A549 (cell line): ENCODE measurements at regions not wholly inside any gene's neighbourhood (a gene's known extent, or its start where the extent isn't known, plus 50 kb on each side); places are given as distances from the start of the nearest gene placed in this dataset.

Experiments
- CTCF ChIP-seq: fragments of >200 bp; sonication (Bioruptor Twin); formaldehyde crosslinking; IDR thresholded peaks from 3 replicates; pipeline ENCODE4 v1.5.1; 2016
- NR3C1 ChIP-seq: fragments of >200 bp; sonication (Bioruptor Twin); formaldehyde crosslinking; IDR thresholded peaks from 3 replicates; pipeline ENCODE4 v1.6.1; 2017
- POLR2A ChIP-seq: IDR thresholded peaks from 2 replicates; pipeline ENCODE4 v1.6.1; 2012; ENCODE audit warnings: mild to moderate bottlenecking, low read length
- RFX5 ChIP-seq: fragments of 450-650 bp; IDR thresholded peaks from 2 replicates; pipeline ENCODE4 v1.7.1; 2014; ENCODE audit warnings: antibody characterized with exemption, mild to moderate bottlenecking, moderate library complexity
- USF2 ChIP-seq: fragments of 450-650 bp; IDR thresholded peaks from 2 replicates; pipeline ENCODE4 v1.6.1; 2014; ENCODE audit warnings: antibody characterized with exemption

DNA sequence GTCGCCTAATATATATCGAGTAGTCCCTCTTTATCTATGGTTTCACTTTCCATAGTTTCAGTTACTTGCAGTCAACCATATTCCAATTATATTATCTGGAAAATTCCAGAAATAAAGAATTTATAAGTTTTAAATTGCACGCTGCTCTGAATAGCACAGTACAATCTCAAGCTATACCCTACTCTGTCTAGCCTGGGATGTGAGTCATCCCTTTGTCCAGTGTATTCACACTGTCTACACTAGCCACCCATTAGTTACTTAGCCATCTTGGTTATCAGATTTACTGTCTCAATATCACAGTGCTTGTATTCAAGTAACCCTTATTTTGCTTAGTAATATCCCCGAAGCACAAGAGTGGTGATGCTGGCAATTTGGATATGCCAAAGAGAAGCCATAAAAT is 72.1 kb upstream of the EOMES start:
- TF ChIP-seq POLR2A: no peak
- no peak for TF ChIP-seq CTCF
- TF ChIP-seq NR3C1: no peak
- TF ChIP-seq RFX5: no peak
- no peak for TF ChIP-seq USF2
